SK-N-MC (cell line): ENCODE measurements at regions not wholly inside any gene's neighbourhood (a gene's known extent, or its start where the extent isn't known, plus 50 kb on each side); places are given as distances from the start of the nearest gene placed in this dataset.

Source experiments
- EZH2 ChIP-seq: fragments of 200-600 bp; sonication (generic); IDR thresholded peaks from one replicate; pipeline ENCODE4 v1.6.1; 2017; ENCODE audit warnings: antibody characterized with exemption
- POLR2AphosphoS5 ChIP-seq: IDR thresholded peaks from 2 replicates; pipeline ENCODE4 v1.6.1; 2012; ENCODE audit warnings: mild to moderate bottlenecking, low read depth, low read length, borderline replicate concordance

DNA sequence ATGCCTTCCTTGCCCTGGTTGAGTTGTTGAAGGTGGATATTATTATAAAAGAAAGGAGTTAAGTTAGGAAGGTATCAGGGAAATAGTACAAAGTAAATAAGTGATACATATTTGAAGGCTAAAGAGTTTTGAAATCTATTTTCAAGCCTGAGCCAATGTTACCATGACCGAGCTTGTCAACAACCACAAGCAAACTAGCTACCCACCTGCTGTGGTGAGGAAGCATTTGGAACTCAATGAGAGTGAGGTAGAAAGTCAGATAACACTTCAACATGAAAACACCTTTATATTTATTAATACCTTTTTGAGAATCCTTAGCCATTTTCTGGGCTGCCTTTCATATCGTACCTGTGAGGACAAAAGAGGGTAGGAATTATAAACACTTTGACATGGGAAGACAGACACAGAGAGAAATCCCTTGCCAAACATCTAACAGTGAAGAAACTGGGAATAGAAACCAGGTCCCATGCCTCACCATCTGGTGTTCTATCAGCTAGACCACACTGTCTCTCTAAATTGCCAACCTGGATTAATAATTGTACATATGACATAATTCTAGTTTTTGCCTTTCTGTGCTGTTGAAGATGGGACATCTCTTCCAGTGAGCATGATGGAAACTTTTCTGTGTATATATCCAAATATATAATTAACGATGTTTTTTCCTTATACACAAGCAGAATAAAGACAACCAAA is 606.4 kb upstream of the NR3C2 start:
- TF ChIP-seq POLR2AphosphoS5 (no peak), EZH2 (no peak)
